ENCODE measurements at regions not wholly inside any gene's neighbourhood (a gene's known extent, or its start where the extent isn't known, plus 50 kb on each side); places are given as distances from the start of the nearest gene placed in this dataset.

DNA sequence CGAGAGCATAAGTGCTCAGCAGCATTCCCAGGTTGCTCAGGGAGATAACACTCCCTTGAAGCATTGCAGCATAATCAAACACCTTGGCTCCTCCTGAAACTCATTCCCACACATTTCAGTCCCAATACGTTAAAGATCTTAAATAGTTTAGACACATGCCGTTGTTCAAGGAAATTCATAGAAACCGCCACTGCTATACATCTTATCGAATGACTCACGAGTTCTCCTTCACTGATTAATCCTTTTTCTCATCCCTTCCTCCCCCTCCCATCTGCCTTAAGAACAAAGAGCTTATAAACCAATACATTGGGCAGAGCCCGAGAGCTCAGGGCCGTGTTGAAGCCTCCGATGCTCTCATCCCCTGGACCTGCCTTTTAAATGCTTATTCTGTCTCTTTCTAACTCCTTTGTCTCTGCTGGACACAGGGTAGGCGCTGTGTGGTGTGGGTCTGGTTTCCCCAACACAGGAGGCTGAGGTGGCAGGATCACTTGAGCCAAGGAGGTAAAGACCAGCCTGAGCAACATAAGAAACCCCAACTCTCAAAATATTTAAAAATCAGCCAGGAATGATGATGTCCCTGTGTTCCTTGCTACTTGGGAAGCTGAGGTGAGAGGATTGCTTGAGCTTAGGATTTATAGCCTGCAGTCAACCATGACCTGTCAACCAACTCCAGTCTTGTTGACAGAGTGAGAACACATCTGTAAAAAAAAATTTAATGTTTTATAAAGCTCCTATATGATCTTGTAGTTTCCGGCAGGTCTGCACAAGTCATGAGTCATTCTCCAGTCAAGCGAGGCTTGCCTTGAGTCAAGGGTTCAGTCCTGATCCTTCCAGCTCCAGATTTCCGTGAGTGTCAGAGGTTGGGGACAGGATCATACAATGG, 394.0 kb upstream of the HSFY2 start:
- no peak for DNase-seq (ENCODE audit: low read depth in 2 of 3, low spot score in 1 of 3)

DNA sequence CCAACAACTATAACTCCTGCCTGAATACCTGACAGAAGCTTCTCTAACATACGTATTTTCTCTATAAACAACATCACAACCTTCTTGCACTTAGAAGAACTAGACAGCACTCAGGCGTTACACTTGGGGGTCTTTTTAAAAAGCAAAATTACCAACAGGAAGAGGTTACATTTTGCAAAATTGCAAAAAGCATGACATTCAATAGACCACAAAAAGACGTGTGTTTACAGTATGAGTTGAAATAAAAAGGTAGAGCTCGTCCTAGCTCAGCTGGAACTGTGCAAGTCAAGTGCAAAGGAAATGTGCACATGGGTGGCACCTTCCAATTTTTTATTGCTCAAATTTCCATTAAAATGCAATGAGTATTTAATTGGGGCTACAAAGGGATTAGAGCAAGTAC, 375.2 kb upstream of the HSFY2 start:
- no peak for DNase-seq (ENCODE audit: low read depth in 2 of 3, low spot score in 1 of 3)

DNA sequence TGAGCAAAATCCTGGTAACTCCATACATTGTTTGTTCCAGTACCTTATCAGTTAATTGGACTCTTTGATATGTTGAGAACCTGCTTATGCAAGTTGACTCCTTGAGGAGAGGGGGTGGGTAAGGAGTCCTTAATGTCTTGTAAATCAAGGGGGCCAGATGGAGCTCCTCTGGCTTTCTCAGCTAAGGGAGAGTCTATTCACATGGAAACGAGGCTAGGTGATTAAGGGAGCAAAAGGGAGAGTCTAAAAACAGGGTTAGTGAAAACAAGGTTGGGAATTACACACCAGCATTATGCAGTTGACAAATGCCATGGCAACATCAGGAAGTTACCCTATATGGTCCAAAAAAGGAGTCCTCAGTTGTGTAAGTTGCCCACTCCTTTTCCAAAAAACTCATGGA, 372.8 kb upstream of the HSFY2 start:
- no peak for DNase-seq (ENCODE audit: low read depth in 2 of 3, low spot score in 1 of 3)

DNA sequence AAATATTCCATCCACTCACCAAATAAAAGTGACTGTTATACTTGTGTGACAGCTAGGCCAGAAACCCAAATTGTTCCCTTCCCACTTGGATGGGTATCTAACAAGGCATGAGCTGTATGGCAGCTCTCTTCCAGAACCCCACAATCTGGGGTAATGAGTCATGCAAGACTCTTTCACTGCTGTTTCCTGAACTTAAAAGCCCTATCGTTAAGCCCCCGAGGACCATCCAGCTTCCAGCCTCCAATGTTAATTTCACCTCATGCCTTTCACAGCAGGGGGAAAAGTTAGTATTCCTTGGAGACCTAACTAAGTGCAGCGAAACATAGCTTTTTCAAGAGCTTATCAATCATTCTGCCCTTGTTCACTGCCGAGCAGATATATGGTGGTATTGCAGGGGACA, 368.6 kb upstream of the HSFY2 start:
- no peak for DNase-seq (ENCODE audit: low read depth in 2 of 3, low spot score in 1 of 3)

DNA sequence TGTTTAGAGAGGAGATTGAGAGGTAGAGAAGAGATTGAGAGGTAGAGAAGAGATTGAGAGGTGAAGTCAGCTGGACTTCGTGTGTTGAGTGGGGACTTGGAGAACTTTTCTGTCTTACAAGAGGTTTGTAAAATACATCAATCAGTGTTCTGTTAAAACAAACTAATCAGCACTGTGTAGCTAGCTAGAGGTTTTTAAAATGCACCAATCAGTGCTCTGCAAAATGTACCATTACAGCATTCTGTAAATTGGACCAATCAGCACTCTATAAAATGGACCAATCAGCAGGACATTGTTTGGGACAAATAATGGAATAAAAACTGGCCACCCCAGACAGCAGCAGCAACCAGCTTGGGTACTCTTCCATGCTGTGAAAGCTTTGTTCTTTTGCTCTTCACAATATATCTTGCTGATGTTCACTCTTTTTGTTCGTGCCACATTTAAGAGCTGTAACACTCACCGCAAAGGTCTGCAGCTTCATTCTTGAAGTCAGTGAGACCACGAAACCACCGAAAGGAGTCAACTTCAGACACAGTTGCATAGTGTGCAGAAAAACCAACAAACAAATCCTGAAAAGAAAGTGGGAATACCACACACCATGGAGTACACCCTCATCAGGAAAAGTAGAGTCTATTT, 366.9 kb upstream of the HSFY2 start:
- DNase-seq (ENCODE audit: low read depth in 2 of 3, low spot score in 1 of 3), result no peak

DNA sequence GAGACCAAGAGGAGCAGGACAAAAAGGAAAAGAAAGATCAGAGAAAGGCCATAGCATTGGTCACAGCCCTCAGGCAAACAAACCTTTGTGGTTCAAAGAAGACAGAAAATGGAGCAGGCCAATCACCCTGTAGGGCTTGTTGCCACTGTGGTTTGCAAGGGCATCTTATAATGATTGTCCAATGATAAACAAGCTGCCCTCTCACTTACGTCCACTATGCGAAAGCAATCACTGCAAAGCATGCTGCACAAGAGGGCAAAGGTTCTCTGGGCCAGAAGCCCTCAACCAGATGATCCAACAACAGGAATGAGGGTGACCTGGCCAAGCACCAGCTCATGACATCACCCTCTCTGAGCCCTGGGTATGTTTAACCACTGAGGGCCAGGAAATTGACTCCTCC, 360.9 kb upstream of the HSFY2 start:
- no peak for DNase-seq (ENCODE audit: low read depth in 2 of 3, low spot score in 1 of 3)

DNA sequence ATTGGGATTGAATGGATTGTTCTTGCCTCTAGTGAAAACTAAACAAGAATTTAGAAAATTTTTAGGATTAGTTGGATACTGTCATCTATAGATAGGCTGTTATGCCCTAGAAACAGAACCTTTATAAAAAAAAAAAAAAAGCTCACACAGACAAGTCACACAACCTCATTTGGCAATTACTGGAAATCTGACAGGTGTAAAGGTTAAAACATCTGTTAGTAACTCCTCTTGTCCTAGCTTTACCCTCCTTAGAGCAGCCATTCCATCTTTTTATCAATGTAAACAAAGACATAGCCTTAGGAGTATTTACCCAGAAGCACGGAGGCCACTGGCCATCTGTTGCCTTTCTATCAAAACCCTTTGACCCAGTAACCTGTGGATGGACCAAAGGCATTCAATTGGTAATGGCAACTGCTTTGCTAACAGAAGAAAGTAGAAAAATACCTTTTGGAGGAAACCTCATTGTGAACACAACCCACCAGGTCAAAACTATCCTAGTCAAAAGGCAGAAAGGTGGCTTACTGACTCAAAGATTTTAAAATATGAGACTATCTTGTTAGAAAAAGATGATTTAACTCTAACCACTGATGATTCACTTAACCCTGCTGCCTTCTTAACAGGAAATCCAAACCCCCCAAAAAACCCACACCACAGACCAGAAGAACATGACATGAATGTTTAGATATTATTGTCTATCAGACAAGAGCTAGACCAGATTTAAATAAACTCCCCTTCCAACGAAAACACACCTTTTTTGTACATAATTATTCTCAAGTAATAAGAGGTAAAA, 357.2 kb upstream of the HSFY2 start:
- no peak for DNase-seq (ENCODE audit: low read depth in 2 of 3, low spot score in 1 of 3)

DNA sequence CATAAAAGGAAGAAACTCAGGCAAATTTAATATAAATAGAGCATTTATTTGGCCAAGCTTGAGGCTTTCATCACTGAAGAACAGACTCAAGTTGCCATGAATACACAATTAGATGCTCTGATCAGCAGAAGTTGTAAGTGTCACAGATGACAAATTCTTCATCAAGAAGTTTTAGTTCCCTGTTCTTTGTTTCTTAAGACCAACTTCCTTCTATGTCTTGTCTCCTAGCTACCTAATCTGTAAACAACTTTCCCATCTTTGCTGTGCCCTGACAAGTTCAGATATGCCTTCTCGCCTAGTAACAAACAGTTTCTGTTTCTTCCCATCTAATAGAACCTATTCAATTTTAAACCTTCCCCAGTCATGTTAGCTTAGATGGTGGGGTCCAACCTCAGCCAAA, 353.4 kb upstream of the HSFY2 start:
- no peak for DNase-seq (ENCODE audit: low read depth in 2 of 3, low spot score in 1 of 3)

DNA sequence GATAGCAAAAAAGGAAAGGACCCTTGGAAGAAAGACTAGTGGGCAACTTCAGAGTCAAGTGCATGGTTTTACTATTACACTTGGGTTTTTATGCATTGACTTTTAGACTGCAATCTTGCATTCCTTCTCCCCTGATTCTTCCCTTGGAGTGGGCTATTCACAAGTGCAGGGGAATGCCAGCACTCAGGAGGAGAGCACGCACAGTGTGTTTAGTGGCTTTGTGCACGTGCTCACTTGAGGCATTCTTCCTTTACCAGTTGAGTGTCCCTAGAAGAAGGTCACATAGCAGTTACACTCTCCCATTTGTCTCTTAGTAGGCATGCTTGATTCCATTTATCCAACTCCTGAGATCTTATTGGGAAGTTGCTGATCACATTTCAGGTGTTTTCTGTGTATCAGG, 351.1 kb upstream of the HSFY2 start:
- no peak for DNase-seq (ENCODE audit: low read depth in 2 of 3, low spot score in 1 of 3)

DNA sequence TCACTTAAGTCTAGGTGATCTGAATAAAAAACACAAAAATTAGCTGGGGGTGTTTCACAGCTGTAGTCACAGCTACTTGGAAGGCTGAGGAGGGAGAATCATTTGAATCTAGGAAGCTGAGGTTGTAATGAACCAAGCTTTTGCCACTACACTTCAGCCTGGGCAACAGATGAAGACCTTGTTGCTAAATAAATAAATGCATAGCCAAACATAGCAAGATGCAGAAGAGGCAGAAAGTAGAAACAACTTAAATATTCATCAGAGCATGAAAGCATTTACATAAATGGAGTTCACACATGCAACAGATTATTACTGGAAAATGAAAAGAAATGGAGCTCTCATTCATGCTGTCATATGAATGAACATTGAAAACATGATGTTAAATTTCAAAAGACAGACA, 348.9 kb upstream of the HSFY2 start:
- DNase-seq (ENCODE audit: low read depth in 2 of 3, low spot score in 1 of 3), result no peak

DNA sequence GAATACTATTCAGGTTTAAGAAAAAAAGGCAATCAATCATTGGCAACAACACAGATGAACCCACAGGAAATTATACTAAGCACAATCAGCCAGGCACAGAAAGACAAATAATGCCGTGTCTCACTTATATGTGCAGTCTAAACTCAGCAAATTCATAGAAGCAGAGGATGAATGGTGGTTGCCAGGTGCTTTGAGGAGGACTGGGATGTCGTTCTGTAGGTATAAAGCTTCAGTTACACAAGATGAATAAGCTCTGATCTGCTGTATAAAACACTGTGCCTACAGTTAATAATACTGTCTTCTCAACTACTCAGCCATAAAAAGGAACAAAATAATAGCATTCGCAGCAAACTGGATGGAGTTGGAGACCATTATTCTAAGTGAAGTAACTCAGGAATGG, 324.8 kb upstream of the HSFY2 start:
- DNase-seq (ENCODE audit: low read depth in 2 of 3, low spot score in 1 of 3), result no peak

DNA sequence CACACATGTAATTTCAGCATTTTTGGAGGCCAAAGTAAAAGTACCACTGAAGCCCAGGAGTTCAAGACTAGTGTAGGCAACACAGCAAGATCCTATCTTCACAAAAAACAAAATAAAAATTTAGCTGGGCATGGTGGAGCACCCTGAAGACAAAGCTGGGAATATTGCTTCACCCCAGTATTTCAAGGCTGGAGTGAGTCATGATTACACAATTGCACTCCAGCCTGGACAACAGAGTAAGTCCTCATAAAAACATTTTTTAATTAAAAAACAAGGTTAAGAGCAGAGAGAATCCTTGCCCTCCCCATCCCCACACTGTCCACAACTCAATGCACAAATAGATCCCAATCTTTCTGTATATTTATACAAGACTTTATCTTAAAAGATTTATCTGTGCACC, 321.9 kb upstream of the HSFY2 start:
- no peak for DNase-seq (ENCODE audit: low read depth in 2 of 3, low spot score in 1 of 3)

DNA sequence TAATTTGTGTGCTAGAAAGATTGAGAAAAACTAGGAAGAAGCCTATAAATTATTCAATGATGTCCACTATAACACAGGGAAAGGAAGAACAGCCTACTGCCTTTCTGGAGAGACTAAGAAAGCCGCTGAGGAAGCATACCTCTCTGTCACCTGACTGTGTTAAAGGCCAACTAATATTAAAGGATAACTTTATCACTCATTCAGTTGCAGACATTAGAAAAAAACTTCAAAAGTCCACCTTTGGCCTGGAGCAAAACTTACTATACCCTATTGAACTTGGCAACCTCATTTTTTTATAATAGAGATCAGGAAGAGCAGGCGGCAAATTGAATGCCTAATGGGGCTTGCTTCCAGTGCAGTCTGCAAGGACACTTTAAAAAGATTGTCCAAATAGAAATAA, 309.5 kb upstream of the HSFY2 start:
- no peak for DNase-seq (ENCODE audit: low read depth in 2 of 3, low spot score in 1 of 3)

DNA sequence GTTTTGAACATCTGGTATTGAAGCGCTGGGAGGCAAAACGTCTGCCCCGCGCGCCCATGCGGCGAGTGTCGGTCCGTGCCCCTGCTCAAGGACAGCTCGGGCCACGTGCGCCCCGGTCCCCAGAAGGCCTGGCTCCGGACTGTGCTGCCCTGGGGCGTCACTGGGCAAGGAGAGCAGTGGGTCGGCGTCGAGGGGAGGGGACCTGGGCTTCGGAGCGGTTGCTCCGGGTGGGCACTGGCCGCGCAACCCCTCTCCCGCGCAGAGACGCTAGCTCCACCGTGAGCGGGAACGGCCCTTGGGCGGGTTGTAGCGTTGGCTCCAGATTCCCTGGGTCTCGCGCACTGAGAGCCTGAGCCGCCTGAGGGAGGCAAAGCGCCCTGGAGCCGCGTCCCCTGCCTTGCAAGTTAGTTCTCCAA, 304.2 kb upstream of the HSFY2 start:
- peak in 1 of 3 donors; percentile 4 for DNase-seq (ENCODE audit: low read depth in 2 of 3, low spot score in 1 of 3)

DNA sequence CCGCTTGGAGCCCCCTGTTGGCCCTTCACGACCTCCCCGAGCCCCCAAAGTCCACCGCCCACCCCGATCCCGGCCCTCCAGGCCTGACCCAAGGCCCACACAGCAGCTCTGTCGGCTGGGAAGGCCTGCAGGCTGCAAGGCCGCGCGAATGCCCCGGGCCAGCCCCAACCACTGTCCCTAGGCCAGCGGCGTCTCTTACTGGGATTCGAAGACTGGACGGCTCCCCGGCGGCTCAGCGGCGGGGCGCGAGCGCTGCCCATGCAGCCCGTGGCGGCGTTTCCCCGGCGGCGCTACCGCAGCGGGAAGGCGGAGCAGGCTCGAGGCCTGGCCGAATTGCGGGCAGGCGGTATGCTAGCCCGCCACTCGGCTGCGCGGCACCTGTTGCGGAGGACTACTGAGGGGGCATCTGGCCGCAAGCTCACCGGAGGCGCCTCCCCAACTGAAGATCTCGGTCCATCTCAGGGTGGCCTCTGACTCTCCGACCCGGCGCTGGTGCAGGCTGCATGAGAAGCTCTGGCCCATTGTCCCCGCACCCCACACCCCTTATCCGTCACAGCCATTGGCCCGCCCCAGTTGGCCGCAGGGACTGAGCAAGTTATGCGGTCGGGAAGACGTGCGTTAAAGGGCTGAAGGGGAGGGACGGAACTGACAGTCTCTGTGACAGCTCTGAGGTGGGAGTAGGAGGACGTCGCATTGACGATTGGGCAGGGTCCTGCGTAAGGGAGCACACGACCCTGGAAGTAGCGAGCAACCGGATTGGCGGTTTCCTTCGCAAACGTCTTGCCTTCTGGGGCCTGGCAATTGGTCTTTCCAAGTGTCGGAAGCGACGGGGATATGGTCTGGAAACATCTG, 303.5 kb upstream of the HSFY2 start:
- DNase-seq (ENCODE audit: low read depth in 2 of 3, low spot score in 1 of 3), result peak in 1 of 3 donors; percentile 15

DNA sequence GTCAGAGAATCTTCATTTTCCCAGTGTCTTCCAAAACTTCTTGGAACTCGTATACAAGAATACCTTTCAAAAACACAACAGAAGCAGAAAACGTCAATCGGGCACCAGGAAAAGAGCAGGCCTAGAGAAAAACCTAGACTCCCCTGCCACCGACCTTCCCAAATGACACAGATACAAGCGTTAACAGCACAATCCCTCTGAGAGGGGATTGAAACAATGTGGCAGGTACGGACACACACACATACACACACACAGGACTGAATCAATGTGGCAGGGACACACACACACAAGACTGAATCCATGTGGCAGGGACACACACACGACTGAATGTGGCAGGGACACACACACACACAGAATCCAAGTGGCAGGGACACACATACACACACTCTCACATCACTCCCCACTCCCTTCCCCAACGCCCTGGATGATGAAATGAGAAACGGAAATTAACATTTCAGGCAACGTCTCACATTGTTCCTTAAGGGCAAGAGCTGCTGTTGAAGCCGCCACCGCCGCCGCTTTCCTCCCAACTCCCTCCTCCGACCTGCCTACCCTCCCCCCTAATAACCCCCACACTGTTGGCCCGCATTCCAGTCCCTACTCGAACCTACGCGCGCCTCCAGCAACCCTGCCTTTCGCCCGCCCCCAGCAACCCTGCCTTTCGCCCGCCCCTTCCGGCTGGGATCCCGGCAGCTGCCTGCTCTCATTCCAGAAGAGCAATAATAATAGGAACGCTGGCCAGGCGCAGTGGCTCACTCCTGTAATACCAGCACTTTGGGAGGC, 302.1 kb upstream of the HSFY2 start:
- peak in 2 of 3 donors; percentile 23 to 24 for DNase-seq (ENCODE audit: low read depth in 2 of 3, low spot score in 1 of 3)

DNA sequence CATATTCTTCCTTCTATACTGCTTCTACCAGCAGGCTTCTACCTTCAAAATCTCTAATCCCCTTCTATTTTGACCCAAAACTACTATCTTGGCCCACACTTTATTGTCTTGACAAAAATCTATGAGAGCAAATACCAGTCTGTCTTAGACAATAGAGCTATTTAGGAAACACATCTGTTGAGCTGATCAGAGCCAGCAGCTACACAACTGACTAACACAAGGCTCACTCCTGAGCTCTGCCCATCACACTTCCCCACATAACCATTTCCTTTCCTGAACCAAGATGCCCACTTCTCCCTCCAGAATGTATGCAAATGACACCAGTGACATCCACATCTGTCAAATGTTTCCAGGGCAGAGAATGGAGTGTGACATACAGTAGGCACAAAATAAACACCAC, 293.9 kb upstream of the HSFY2 start:
- DNase-seq (ENCODE audit: low read depth in 2 of 3, low spot score in 1 of 3), result no peak

DNA sequence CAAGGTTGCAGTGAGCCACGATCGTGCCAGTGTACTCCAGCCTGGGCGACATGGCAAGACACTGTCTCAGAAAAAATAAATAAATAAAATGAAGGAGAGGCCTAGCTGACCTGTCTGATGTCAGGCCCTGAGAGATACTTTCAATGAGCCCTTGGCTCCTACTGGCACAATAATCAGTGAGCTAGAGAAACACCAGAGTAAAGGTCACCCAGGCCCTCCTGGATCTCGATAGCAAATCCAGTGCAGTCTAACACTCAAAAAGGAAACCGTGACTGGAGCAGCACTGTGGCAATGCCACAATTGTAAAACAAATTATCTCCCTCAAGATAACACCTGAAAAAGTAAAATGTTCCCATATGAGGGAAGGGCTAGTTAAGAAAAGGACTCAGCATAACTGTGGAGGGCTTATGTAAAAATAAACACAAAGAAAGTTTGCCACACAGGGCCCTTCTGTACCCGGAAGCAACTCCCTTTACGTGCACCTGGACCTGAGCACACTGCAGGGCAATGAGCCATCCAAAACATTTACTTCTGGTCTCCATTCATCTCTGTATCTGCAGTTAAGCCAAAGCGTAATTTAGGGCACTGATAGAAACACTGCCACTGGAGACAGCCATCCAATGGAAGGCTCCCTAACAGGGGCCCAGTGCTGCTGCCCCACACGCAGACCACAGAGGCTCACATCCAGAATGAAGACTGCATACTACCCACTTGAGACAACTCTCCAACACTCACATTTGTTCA, 293.1 kb upstream of the HSFY2 start:
- DNase-seq (ENCODE audit: low read depth in 2 of 3, low spot score in 1 of 3), result no peak

DNA sequence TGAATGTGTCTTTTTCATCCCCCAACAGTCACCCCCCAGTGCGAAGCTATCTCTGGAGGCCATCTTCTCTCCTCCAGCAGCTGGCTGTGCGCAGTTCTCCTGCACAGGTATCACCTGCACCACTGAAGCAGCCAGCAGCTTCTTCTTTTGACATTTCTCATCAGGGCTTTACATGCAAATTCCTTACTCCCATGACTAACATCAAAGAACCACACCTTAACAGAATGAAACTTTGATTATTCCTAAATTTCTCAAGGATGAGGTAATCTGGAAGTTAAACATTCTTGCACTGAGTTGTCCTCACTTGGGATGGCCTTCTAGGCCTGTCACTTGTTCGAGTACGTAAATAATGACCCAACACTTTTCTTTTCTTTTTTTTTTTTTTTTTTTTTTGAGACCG, 291.6 kb upstream of the HSFY2 start:
- DNase-seq (ENCODE audit: low read depth in 2 of 3, low spot score in 1 of 3), result no peak

DNA sequence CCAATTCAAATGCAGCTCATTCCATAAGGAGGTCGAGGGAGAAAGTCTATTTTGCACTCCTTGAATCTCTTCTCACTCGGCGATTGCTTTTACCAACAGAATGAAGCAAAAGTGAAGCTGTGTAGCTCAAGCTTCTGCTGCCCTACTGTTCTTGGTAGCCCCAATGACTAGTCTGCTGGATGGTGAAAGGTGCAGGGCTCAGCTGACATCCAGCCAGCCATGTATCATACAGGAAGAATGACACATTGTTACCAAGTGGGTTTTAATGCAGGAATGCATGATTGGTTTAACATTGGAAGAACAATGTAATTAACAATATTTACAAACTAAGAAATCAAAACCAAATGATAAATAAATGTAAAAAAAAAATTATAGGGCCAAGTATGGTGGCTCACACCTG, 286.2 kb upstream of the HSFY2 start:
- no peak for DNase-seq (ENCODE audit: low read depth in 2 of 3, low spot score in 1 of 3)
